ENCODE measurements at regions not wholly inside any gene's neighbourhood (a gene's known extent, or its start where the extent isn't known, plus 50 kb on each side); places are given as distances from the start of the nearest gene placed in this dataset.

- TF ChIP-seq CHD7 (IDR thresholded peaks at IDR 0.05; ENCODE audit: insufficient replicate concordance, low read length), result no peak
Measured at GRCh38 chr2:187799601-187800000, 245.4 kb upstream of the TFPI start (continued).

Measured in H1 (cell line).